Stimulated activated CD8-positive, alpha-beta memory T cell treated with anti-CD3 and anti-CD28 coated beads, Interleukin-4, amount 100 ng/mL, for 24 hours (primary cell): ENCODE measurements at regions not wholly inside any gene's neighbourhood (a gene's known extent, or its start where the extent isn't known, plus 50 kb on each side); places are given as distances from the start of the nearest gene placed in this dataset.

Experiments
- DNase-seq: peaks from one replicate; pipeline ENCODE4 v3.0.0-alpha.2; 2020; ENCODE audit warnings: low read depth

- DNase-seq: no peak
Measured at GRCh38 chr16:85990861-85991301, 91.9 kb downstream of the IRF8 start.

- DNase-seq: no peak
Measured at GRCh38 chr16:85991425-85991824, 92.5 kb downstream of the IRF8 start.

DNA sequence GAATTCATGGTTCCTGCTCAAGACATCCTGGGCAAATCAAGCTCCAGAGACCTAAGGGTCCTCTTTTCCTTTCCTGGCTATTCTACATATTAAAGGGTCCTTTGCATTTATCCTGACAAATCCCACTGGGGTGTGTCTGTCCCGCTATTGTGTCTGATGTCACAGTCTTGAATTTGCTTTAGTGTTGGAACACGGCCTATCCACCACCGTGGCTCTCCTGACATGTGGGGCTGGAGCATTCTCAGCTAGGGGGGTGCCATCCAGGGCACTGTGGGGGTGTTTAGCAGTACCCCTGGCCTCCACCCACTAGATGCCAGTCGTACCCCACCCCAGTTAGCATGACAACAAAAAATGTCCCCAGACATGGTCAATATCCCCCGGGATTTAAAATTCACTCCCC, 92.9 kb downstream of the IRF8 start:
- DNase-seq: no peak

DNA sequence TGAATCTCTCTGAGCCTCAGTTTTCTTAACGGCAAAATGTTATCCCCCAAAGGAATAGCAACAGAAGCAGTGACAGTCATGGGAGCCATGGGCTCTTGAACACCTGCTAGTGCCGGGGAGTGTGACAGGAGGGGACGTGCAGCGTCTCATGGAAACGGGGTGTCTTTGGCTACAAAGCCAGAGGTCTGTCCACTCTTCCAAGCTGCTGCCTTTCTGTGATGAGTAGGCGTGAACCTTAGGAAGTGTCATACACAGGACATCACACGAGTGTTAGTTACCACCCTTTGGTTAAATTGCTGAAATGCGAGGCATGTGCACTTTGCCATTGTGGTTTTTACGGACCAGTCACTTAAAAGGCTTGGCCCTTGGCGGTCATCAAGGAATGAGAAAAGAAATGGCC, 93.4 kb downstream of the IRF8 start:
- no peak for DNase-seq

DNA sequence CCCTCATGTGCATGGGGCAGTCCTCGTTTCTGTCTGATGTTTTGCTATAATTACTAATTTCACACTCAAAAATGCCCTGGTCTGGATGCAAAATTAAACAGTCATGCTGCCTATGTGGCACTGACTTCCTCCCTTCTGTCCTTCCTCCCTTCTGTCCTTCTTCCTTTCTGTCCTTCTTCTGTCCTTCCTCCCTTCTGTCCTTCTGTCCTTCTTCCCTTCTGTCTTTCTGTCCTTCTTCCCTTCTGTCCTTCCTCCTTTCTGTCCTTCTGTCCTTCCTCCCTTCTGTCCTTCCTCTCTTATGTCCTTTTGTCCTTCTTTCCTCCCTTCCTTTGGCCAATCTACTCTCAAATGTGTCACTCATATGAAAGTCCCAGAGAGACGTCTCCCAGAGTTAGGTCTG, 93.8 kb downstream of the IRF8 start:
- DNase-seq: no peak

DNA sequence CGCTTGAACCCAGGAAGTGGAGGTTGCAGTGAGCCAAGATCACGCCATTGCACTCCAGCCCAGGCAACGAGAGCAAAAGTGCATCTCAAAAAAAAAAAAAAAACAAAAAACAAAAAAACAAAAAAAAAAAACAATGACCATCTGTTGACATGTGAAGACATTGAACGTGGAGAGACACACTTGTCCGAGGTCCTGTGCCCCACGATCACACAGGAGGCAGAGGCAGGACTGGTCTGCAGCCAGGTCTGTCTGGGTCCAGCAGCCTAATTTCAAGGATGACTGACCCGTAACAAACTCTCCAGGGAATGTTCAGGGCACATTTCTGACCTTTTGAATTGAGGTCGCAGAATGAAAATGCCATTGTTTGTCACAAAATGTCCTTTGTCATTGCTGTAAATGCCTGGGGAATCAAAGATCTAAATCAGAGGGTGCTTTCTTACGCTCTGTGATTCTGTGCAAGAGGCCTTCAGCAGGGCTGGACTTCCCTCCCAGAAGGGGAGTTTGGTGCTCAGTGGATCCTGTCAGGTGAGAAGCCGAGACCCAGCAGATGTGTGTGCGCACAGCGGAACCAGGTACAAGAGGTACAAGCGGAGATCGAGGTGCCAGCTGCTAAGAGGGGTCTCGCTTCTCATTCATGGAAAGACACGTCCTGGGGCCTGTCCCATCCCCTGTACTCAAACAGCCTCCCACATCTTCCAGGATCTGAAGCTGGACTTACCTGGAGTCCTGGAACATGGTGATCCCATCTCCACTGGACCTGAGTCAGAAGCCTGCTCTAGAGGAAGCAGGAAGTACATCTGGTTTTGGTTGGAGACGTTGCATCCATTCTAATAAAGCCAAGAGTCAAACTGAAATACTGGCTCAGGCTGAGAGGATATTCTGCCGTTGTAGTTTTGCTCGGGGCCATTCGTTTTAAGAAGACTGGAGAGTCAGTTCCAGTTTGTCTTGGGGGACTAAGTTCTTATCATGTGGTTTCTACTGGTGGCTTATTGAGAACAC, 95.8 kb downstream of the IRF8 start:
- no peak for DNase-seq

DNA sequence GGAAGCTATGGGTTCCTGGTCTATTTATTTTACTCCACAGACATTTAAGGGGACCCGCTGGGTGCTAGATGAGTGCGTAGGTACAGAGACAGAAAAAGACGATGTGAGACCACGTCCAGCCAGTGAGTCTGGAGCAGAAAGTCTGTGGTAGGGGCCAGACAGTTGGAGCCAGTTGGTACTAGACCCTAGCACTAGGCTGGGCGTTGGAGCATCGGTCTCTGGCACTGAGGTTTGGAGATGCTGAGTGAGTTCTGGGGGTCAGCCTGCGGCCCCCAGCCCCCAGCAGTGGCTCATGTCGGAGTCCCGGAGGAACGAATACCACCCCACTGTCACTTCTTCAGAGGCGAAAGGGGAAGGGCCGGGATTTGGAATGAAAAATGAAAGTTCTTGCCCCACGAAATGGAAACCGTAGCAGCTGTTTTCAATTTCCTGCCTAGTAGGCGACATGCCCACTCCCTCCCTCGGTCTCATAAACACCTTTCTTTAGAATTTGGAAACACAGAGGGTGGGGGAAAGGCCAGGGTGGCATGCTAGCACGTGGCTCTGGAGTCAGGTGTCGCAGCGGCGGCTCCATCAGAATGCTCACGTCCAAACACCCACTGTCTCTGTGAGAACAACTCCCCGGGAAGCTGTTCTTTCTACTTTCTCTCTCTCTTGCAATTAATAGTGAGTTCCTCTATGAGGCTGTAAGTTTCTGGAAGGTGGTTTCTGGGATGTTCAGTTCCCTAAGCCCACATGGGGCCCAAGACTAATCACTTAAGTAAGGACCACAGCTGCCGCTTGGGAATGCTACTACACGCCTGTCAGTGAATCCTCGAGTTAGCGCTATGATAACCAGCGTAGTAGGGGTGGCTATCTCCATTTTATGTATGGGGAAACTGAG, 96.8 kb downstream of the IRF8 start:
- no peak for DNase-seq

DNA sequence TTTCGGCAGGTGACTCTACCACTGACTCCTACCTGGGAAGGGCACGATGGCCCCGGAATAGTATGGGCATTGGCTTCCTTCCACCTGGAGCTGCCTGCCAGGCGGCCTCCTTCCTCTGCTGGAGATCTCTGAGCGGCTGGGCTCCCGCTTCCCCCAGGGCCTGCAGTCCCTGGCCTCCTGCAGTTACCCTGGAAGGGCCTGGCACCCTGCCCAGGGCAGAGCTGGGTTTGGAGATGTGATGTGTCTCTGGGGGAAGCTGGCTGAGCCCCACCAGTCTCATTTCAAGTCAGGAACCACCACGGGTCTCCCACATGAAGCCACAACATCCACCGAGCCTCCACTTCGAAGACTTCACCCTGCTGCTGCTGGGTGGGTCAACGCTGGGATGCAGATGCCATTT, 97.9 kb downstream of the IRF8 start:
- DNase-seq: no peak

- DNase-seq: no peak
Measured at GRCh38 chr16:85998171-85998867, 99.4 kb downstream of the IRF8 start.

DNA sequence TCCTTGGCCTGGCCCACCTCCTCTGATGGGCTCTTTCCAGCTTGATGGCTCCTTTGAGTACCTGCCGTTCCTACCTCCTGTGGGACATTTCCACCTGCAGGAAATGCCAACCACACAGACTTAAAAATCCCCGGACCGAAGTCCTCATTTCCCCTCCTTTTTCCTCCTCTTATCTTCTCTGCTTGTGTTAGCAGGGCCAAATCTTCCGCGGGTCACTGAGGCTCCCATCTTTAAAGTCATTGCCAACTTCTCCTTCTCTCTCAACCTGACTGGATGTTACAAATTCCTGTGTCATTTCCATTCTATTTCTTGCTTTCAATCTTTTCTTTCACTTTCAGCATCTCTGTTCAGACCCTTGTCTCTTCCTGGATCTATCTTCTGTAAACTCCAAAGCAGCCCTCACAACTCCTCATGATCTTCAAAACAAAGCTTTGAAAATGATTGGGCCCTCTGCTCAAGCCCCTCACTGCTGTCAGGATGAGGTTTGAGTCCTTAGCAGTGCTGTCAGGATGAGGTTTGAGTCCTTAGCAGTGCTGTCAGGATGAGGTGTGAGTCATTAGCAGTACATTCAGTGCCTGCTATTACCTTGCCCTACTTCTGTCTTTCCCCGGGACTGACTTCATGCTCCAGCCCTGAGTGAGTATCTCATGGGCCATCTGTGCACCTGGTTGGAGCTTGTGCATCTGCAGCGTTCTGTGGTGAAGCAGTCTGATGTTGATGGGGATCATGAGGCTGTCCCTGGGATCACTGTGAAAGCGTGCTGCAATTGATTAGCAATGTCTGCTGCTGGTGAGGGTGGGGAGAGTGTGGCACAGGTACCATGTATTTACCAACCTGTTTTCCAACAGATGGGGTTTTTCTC, 100.1 kb downstream of the IRF8 start:
- no peak for DNase-seq

DNA sequence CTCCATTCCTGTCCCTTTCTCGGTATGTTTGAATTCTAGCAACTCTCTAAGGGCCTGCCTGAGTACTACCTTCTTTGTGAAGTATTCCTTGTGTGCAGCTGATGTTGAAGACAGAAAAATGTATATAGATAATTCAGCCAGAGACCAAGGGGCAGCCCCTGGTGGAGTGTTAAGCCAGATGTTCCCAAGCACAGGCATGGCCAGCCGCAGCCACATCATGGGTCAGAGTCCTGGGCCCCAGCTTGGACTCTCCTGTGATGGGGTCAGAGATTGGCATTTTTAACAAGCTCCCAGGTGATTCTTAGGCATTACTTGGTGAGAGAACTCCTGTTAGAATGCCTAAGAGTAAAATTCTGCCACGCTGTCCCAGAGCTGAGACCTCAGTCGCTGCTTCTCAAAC, 100.8 kb downstream of the IRF8 start:
- no peak for DNase-seq

DNA sequence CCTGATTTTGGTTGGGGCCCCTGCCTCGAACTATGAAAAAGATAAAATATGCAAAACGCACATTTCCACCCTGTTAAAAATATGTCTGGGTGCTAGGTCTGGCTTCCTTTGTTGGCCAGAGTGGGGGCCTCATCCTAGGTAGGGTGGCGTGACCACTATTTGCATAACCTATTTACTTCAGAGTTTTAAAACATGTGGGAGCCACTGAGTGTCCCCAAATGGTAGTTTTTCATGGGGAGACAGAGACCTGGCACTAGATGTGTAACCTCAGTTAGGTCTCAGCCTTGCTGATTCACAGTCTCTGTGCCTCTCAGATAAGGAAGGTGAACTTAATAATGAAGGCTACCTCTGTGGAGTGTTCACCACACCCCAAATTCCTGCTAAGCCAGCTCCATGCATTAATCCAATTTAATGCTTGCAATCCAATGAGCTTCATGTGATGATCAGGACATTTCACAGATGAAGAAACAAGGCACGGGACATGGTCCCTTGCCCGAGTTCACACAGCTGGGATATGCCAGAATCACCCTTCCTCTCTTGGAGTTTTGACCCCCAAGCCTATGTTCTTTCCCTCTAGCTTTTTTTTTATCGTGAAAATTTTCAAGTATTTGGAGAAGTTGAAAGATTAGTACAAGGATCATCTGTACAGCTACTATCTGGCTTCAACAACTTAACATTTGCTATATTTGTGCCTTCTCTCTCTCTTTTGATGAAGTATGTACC, 103.4 kb downstream of the IRF8 start:
- DNase-seq: no peak

GRCh38 chr16:86007524-86007923, 108.6 kb downstream of the IRF8 start:
- DNase-seq: no peak

DNA sequence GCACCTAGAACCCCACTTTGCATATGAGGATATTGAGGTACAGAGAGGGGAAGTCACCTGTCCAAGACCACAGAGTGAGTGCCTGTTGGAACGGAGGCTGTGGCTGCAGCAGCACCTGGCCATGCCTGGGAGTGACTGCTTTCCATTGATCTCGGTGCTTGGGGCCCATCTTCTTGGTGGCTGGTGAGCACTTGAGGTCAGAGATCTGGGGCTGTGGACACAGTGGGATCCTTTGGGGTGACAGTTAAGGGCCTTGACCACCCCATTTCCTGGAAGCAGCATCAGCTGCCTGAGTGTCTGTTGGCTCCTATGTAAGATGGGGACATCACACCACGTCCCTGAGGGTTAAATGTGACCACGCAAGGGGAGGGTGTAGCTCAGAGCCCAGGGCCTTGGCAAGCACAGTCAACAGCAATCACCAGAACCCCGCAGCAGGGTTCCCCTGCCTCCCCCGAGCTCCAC, 111.7 kb downstream of the IRF8 start:
- no peak for DNase-seq

DNA sequence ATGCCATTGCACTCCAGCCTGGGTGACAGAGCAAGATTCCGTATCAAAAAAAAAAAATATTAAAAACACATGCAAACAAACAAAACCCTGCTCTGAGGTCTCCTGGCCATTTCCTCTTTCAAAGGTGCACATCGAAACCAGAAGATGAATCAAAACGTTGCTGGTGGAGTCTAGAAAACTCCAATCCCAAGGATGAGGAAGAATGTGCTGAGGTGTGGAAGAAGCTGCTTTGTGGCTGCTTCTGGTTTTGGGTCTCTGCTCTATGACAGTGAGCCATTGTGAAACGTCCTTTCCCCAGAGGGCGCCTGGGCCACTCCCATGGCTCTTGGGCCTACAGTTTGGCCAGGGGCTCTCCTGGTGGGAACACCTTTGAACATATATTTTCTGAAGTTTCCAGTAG, 112.6 kb downstream of the IRF8 start:
- no peak for DNase-seq

GRCh38 chr16:86012221-86012620, 113.3 kb downstream of the IRF8 start:
- no peak for DNase-seq

GRCh38 chr16:86013867-86014266, 114.9 kb downstream of the IRF8 start:
- DNase-seq: no peak

DNA sequence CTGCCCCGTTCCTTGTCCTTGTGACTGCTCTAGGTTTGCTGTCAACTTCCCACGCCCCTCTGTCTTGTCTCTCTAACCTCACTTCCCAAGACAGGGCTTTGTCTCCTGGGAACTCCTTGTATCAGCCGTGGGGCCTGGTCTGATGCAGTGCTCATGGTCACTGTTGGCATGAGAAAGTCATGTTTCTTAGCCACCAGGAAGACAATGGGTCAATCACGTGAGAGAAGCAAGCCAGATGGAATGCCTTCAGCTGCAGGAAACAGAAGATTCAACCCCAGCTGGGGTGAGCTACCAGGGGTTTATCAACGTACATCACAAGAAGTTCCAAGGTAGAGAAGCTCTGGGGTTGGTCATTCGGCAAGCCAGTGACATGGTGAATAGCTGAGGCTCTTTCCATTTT, 116.6 kb downstream of the IRF8 start:
- DNase-seq: no peak

- DNase-seq: no peak
Measured at GRCh38 chr16:86016201-86016965, 117.4 kb downstream of the IRF8 start.

- no peak for DNase-seq
Measured at GRCh38 chr16:86018071-86018470, 119.1 kb downstream of the IRF8 start.
